ENCODE measurements at regions not wholly inside any gene's neighbourhood (a gene's known extent, or its start where the extent isn't known, plus 50 kb on each side); places are given as distances from the start of the nearest gene placed in this dataset.

DNA sequence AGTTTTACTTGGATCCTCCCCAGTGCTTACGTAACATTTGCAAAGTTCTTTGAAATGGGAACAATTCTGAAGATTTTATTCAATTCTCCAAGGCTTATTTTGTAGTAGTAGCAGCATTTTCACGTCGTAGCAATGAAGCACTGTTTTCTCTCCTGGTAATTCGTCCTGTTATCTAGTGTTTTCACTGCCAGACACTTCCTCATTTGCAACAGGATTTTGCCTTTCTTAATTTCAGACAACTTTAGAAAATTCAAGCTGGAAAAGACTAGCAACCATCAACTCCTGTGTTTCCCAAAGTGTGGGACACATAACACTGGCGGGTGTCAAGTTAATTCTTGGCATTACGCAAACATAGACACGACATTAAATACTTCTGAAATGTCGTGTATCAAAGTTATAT, 131.6 kb downstream of the CHD9NB start:
- TF ChIP-seq, protein P1, sequence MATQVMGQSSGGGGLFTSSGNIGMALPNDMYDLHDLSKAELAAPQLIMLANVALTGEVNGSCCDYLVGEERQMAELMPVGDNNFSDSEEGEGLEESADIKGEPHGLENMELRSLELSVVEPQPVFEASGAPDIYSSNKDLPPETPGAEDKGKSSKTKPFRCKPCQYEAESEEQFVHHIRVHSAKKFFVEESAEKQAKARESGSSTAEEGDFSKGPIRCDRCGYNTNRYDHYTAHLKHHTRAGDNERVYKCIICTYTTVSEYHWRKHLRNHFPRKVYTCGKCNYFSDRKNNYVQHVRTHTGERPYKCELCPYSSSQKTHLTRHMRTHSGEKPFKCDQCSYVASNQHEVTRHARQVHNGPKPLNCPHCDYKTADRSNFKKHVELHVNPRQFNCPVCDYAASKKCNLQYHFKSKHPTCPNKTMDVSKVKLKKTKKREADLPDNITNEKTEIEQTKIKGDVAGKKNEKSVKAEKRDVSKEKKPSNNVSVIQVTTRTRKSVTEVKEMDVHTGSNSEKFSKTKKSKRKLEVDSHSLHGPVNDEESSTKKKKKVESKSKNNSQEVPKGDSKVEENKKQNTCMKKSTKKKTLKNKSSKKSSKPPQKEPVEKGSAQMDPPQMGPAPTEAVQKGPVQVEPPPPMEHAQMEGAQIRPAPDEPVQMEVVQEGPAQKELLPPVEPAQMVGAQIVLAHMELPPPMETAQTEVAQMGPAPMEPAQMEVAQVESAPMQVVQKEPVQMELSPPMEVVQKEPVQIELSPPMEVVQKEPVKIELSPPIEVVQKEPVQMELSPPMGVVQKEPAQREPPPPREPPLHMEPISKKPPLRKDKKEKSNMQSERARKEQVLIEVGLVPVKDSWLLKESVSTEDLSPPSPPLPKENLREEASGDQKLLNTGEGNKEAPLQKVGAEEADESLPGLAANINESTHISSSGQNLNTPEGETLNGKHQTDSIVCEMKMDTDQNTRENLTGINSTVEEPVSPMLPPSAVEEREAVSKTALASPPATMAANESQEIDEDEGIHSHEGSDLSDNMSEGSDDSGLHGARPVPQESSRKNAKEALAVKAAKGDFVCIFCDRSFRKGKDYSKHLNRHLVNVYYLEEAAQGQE (IDR thresholded peaks at IDR 0.05; ENCODE audit: insufficient read depth in 1 of 2, low read depth in 2 of 2, low read length in 2 of 2): no peak
- TF ChIP-seq POLR2AphosphoS5 (IDR thresholded peaks at IDR 0.05; ENCODE audit: low read depth, low read length) (no peak), SIN3A (IDR thresholded peaks at IDR 0.05; ENCODE audit: borderline replicate concordance, insufficient read depth, low read length) (no peak)
